Upper lobe of left lung (tissue), 6 donors: ENCODE measurements at regions not wholly inside any gene's neighbourhood (a gene's known extent, or its start where the extent isn't known, plus 50 kb on each side); places are given as distances from the start of the nearest gene placed in this dataset.
"Not testable (repeated sequence)": the region's sequence is repeated elsewhere in the genome, so short reads cannot be mapped to it uniquely, and the experiment has no call there.

Source experiments
- ATAC-seq, 2 donors: fragments of 200-7000 bp; cut with Tn5 transposase; one replicate each; pipeline ENCODE4 v1.9.1; 2022; ENCODE audit warnings: mild to moderate bottlenecking in 2 of 2, moderate library complexity in 2 of 2; ENCODE audit not compliant: low FRiP score in 2 of 2
- DNase-seq, 2 donors: peaks; one replicate each; pipeline ENCODE4 v3.0.0-alpha.2; 2019 to 2020
- H3K27ac ChIP-seq, 4 donors: fragments of 200-600 bp; sonication (generic); one replicate each; pipeline ENCODE4 v1.5.1; 2016 to 2019
- H3K27me3 ChIP-seq, 4 donors: fragments of 200-600 bp; sonication (generic); one replicate each; pipeline ENCODE4 v1.5.1; 2017 to 2019
- H3K36me3 ChIP-seq, 4 donors: fragments of 200-600 bp; sonication (generic); one replicate each; pipeline ENCODE4 v1.5.1; 2016 to 2019
- H3K4me1 ChIP-seq, 4 donors: fragments of 200-600 bp; sonication (generic); one replicate each; pipeline ENCODE4 v1.5.1; 2018 to 2019
- H3K4me3 ChIP-seq, 4 donors: fragments of 200-600 bp; sonication (generic); one replicate each; pipeline ENCODE4 v1.5.1; 2017 to 2019; ENCODE audit warnings: mild to moderate bottlenecking in 2 of 4, moderate library complexity in 1 of 4
- H3K9me3 ChIP-seq, 4 donors: fragments of 200-600 bp; sonication (generic); one replicate each; pipeline ENCODE4 v1.5.1; 2018 to 2019
- CTCF ChIP-seq, 6 experiments: fragments of 450-650 bp in 4 of 6; fragments of 200-600 bp in 2 of 6; sonication (generic) in 2 of 6; IDR thresholded peaks; one replicate each; pipeline ENCODE4 v1.5.1; 2016 to 2019; ENCODE audit warnings: antibody characterized with exemption in 6 of 6
- EP300 ChIP-seq, 4 donors: sonication (generic); formaldehyde crosslinking; IDR thresholded peaks; one replicate each; pipeline ENCODE4 v1.5.1; 2017; ENCODE audit warnings: antibody characterized with exemption in 4 of 4, control low read depth in 2 of 4
- POLR2A ChIP-seq, 4 donors: fragments of 450-650 bp; IDR thresholded peaks; one replicate each; pipeline ENCODE4 v1.5.1; 2016 to 2017; ENCODE audit warnings: antibody characterized with exemption in 4 of 4, mild to moderate bottlenecking in 2 of 4
- POLR2AphosphoS5 ChIP-seq, 2 donors: sonication (generic); formaldehyde crosslinking; IDR thresholded peaks; one replicate each; pipeline ENCODE4 v1.5.1; 2017; ENCODE audit warnings: antibody characterized with exemption in 2 of 2
- WGBS, 2 donors: methylation state at CpG; one replicate each; pipeline ENCODE4 v1.1.5; 2017 to 2018; 5-methylcytosine and 5-hydroxymethylcytosine counted together
- donor health status: DM: no; HTN: no; CAD: no; lungs with moderate emphysema.
- donor health status: DM: no; HTN: yes; CAD: no; lungs with severe emphysema.

- 61 to 64% methylated on average over 1 of the region's 1 CpG for WGBS, 2 donors
- Histone ChIP-seq H3K9me3 (no peaks in the 10 kb centered on the region), H3K4me1 (no peaks in the 10 kb centered on the region), H3K4me3 (no peak overlapping the region), H3K36me3 (no peaks in the 10 kb centered on the region), H3K27me3 (no peaks in the 10 kb centered on the region), H3K27ac (no peak overlapping the region)
- no peak for DNase-seq
- no peak for TF ChIP-seq EP300 (IDR thresholded peaks at IDR 0.05)
- TF ChIP-seq CTCF (IDR thresholded peaks at IDR 0.05): no peak
- no peak for TF ChIP-seq POLR2A (IDR thresholded peaks at IDR 0.05)
- TF ChIP-seq POLR2AphosphoS5 (IDR thresholded peaks at IDR 0.05): no peak
- no peak for ATAC-seq
These were observed 113.1 kb upstream of the XIRP2 start for GRCh38 chr2:166775176-166775575.

- H3K9me3 ChIP-seq: no peaks in the 10 kb centered on the region
- no peaks in the 10 kb centered on the region for H3K4me1 ChIP-seq
- ATAC-seq (no peak), DNase-seq (no peak)
- no peak overlapping the region for H3K27ac ChIP-seq
- no peaks in the 10 kb centered on the region for H3K36me3 ChIP-seq
- H3K4me3 ChIP-seq: no peak overlapping the region
- no peaks in the 10 kb centered on the region for H3K27me3 ChIP-seq
- WGBS, 2 donors: 74% methylated on average over 3 of the region's 3 CpGs
- TF ChIP-seq POLR2A (IDR thresholded peaks at IDR 0.05): no peak
- TF ChIP-seq CTCF (IDR thresholded peaks at IDR 0.05): no peak
- TF ChIP-seq EP300 (IDR thresholded peaks at IDR 0.05): no peak
- TF ChIP-seq POLR2AphosphoS5 (IDR thresholded peaks at IDR 0.05): no peak
These were observed 114.9 kb upstream of the XIRP2 start for GRCh38 chr2:166773308-166773949.

GRCh38 chr2:166768393-166769123 is 119.7 kb upstream of the XIRP2 start:
- Histone ChIP-seq H3K4me1 (no peaks in the 10 kb centered on the region), H3K27ac (no peak overlapping the region), H3K27me3 (no peaks in the 10 kb centered on the region), H3K9me3 (no peaks in the 10 kb centered on the region), H3K4me3 (no peak overlapping the region), H3K36me3 (no peaks in the 10 kb centered on the region)
- TF ChIP-seq CTCF (IDR thresholded peaks at IDR 0.05): no peak
- no peak for TF ChIP-seq POLR2A (IDR thresholded peaks at IDR 0.05)
- no peak for TF ChIP-seq EP300 (IDR thresholded peaks at IDR 0.05)
- no peak for DNase-seq
- no peak for ATAC-seq
- 94% methylated on average over 1 of the region's 1 CpG for WGBS, 2 donors

GRCh38 chr2:166766769-166767322 is 121.4 kb upstream of the XIRP2 start:
- H3K4me1 ChIP-seq, H3K4me3 ChIP-seq, H3K36me3 ChIP-seq, H3K9me3 ChIP-seq, ATAC-seq, H3K27me3 ChIP-seq, H3K27ac ChIP-seq: not testable (repeated sequence)
- 92 to 96% methylated on average over 13 of the region's 13 CpGs for WGBS, 2 donors
- peak in 1 of 2 donors; percentile 0 for DNase-seq

- 67 to 83% methylated on average over 6 of the region's 6 CpGs for WGBS, 2 donors
- H3K36me3 ChIP-seq: no peaks in the 10 kb centered on the region
- ATAC-seq: no peak
- no peaks in the 10 kb centered on the region for H3K27me3 ChIP-seq
- no peaks in the 10 kb centered on the region for H3K9me3 ChIP-seq
- H3K27ac ChIP-seq: no peak overlapping the region
- H3K4me3 ChIP-seq: no peak overlapping the region
- no peak for DNase-seq
- no peak for TF ChIP-seq POLR2A (IDR thresholded peaks at IDR 0.05)
- TF ChIP-seq CTCF (IDR thresholded peaks at IDR 0.05): no peak
- no peak for TF ChIP-seq EP300 (IDR thresholded peaks at IDR 0.05)
- no peak for TF ChIP-seq POLR2AphosphoS5 (IDR thresholded peaks at IDR 0.05)
- no peaks in the 10 kb centered on the region for H3K4me1 ChIP-seq
These were observed 122.1 kb upstream of the XIRP2 start for GRCh38 chr2:166766220-166766619.
